GM18499 (cell line): ENCODE measurements at regions not wholly inside any gene's neighbourhood (a gene's known extent, or its start where the extent isn't known, plus 50 kb on each side); places are given as distances from the start of the nearest gene placed in this dataset.

ENCODE experiments used
- ATAC-seq: cut with Tn5 transposase; IDR thresholded peaks from one replicate; pipeline ENCODE4 v1.9.1; 2021; ENCODE audit warnings: moderate number of reproducible peaks; ENCODE audit not compliant: insufficient read depth, unreplicated experiment

DNA sequence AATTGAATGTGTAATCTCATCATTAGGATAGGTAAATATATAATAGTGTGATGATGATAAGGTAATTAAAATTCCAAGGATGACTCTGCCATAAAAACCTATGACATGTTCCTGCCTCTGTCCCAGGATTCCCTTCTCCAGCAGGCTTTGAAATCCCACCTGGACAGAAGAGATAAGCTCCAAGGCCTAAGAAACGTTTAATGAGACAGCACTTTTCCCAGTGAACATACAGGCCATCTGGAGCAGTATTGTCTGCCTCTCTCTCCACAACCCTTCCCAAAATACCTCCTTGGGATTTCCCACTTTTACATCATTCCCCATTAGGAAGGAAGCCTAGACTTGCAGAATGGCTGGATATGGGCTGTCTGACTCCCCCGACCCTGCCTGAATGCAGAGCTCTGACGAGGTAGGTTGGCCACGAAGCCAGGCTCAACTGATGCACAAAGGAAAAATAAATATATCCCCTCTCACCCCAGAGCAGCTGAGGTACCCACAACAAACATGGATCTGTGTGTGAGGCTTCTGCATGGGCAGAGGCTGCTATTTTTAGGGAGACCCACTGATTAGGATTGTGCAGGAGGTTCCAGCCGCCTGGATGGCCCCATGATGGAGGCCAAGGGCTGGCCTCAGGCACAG is 71.0 kb downstream of the TMPRSS5 start:
- ATAC-seq: no peak

- no peak for ATAC-seq
Observed at GRCh38 chr11:113632981-113633380, 73.1 kb downstream of the TMPRSS5 start.

- ATAC-seq: no peak
Observed at GRCh38 chr11:113629562-113629961, 76.5 kb downstream of the TMPRSS5 start.

DNA sequence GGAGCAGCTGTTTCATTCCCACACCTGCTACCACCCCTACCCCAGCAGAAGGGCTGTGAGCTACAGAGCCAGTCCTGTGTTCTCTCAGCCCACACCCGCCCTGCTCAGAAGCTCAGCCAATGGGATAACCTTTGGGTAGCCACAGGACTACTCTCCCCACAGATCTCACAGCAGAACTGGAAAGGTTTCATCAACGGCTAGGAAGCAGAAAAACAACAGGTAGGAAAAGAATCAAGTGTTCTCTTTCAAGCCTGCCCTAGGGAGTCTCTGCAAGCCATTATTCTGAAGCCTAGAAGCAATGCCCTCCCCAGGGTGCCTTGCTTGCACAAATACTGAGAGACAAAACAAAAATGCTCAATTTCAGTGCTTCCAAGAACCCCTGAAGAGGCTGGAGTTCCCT is 77.2 kb downstream of the TMPRSS5 start:
- ATAC-seq: no peak

DNA sequence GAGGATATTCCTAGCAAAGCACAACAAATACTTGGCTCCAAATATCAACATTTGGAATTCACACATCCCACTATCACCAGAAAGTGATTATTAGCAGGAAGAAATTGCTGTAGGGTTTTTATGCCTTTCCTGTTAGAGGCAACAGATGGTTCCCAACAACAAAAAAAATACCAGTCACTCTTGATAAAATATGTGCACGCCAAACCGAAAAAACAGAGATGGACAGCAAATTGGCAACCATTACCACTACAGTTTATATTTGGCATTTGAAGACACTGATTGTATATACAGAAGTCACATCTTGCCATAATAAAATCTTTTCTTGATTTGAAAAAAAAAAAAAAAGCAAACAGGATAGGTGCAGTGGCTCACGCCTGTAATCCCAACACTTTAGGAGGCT is 78.2 kb downstream of the TMPRSS5 start:
- no peak for ATAC-seq

- no peak for ATAC-seq
Observed at GRCh38 chr11:113627297-113627696, 78.8 kb downstream of the TMPRSS5 start.

- no peak for ATAC-seq
Observed at GRCh38 chr11:113626736-113627135, 79.4 kb downstream of the TMPRSS5 start.

DNA sequence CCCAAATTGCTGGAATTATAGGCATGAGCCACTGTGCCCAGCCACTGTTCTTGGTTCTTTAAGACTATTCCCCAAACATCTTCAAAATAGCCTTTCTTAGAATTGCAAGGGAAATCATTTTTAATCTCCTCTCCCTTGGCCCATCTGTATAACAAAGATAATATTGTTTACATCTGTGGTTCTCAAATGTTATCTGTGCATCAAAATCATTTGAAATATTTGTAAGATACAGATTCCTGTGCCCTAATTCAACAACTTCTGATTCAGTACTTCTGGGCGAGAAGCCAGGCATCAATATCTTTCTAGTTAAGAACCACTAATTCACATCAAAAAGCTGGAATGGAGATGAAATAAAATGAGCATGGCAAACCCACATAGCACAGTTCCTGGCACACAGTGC is 83.0 kb downstream of the TMPRSS5 start:
- ATAC-seq: no peak

DNA sequence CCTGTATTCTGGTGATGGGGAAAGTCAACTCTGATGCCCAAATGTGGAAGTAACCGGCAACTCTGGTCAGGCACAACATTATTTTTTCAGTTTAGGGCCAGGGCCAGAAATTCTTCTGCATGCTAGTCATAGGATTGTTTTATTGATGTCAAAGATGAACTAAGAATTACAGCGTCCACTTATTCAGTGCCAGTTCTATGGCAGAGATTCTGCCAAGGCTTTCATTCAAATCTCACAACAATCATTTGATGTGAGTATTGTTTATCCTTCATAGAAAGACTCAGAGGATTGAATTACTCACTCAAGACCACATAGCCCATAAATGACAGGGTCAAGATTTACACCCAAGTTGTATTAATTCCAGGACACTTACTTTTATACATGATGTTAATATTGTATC is 87.7 kb downstream of the TMPRSS5 start:
- ATAC-seq: no peak

- no peak for ATAC-seq
Observed at GRCh38 chr11:113615773-113616172, 90.3 kb downstream of the TMPRSS5 start.

DNA sequence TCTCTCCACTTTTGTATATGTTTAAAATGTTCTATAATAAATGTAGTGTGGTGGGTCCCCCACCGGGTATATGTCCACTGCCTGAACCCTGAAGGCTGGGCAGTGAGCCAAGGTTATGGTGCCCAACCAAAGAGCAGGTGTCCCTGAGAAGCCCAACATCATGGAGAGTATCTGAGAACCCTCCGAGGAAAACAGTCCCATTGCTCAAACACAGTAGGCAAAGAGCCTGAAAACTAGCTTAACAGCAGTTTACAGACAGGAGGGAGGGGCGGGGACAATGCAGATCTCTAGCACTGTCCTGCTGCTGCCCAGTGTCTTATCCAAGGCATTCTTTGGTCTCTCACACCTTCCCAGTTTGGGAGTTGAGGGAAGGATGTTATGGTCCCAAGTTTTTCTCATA is 91.0 kb downstream of the TMPRSS5 start:
- no peak for ATAC-seq

GRCh38 chr11:113614097-113614496 is 92.0 kb downstream of the TMPRSS5 start:
- ATAC-seq: no peak

DNA sequence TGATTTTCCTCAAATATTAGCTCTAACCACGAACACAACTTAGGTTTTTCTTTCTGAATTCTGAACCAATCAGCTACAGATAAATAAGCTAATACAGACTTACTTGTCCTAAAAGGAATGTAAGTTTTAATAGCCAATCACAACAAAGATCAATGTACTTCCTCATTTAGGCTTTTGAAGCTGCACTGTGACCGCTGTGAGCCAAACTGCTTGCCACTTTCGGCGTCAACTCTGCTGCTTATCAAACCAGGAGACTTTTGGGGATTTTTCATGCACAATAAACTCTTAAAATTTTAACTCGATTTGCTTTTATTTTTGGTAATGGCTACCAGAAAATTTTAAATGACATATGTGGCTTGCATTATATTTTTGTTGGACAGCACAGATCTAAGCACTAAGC is 92.5 kb downstream of the TMPRSS5 start:
- no peak for ATAC-seq

GRCh38 chr11:113604186-113604585 is 101.9 kb downstream of the TMPRSS5 start:
- ATAC-seq: no peak

DNA sequence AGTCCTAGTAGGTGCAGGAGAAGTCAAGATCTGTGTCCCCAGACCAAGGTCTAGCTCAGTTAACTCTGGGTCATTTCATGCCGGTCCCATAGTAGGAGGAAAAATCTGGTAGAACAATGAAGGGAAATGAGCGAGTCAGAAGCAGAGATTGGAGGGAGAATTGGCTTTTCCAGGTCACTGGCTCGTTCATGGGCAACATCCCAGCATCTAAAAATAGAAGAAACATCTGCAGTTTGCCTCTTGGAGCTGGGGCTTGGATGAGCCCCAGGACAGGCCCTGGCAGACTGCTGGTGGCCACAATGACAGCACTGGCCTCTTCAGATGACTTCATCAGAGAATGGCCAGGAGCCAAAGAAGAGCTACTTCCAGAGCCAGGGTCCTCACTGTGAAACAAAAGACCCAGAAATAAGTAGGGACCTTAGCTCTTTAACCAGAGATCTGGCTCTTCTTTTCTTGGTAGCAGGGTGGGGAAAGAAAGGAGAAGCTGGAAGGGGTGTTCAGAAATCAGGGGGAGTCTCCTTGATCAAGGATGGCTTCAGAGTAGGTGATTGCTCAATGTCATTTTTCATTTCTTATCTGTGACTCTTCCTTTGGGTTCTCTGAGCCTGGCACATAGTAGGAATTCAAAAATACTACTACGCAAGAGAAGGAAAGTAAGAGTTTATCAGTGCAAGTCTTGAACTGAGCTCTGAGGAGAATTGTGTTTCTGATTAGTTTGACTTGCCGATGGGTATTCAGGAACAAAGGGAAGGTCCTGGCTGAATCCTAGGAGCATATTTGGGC is 102.6 kb downstream of the TMPRSS5 start:
- no peak for ATAC-seq

DNA sequence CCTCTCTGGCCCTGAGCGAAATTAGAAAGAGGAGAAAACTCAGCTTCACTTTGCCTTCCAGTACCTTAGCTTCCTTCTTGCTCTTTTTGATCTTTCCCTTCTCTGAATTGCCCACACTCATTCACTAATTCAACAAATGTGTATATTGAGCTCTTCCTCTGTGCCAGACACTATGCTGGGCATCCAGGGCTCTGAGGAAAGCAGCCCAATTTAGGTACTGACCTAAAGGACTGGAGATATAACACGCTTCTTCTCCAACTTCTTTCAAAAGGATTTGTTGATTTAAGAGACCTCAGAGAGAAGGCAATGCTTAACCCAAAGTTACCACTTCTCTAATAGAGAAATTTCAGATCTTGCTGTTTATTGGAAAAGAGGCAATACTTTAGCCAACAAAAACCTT is 103.6 kb downstream of the TMPRSS5 start:
- no peak for ATAC-seq

- ATAC-seq: no peak
Observed at GRCh38 chr11:113596658-113597057, 109.5 kb downstream of the TMPRSS5 start.

- no peak for ATAC-seq
Observed at GRCh38 chr11:113595810-113596594, 110.1 kb downstream of the TMPRSS5 start.

DNA sequence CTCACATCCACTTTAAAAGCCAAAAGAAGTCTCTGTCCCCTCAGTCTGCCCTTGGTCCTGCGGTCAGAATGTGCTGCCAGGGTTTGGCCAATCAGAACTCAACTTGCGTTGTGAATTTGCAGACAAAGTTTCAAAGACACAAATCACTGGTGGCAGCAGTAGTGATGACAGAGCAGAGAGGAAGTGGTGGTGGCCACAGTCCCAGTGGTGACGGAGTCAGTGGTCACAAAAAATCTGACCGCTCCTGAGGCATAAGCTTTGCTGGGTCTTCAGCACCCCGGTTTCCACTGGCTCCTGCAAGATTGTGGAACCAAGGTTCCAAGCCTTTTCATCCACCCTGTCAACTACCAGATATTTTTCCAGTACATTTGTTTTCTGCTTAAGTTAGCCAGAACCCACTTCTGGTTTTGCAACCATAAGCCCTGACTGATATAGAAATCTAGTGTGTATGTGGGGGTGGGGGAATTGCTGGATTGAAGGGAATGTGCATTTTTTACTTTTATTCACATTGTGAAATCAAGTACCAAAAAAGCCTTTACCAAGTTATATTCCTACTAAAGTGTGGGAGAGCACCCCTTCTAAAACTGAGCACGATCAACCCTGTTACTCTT is 112.3 kb downstream of the TMPRSS5 start:
- ATAC-seq: peak; percentile 82

DNA sequence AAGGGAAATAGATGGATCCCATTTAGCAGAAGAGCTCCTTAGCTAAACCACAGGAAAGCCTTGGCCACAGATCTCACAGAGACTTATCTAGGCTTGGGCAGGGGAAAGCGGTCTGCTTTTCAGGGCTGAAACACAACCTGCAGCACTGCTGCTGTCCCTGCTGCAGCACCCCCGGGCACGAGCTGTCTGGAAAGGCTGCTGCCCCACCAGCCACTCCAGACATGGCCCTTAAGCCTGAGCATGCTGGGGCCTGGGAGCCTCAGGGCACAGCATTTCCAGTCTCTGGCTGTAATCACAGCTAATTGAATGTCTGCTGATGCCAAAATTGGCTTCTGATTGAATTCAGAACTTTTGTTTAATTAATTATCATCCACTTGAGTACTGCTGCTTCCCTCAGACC is 115.0 kb downstream of the TMPRSS5 start:
- no peak for ATAC-seq

- peak; percentile 88 for ATAC-seq
Observed at GRCh38 chr11:113587308-113587739, 112.1 kb upstream of the DRD2 start.
